ENCODE measurements at regions not wholly inside any gene's neighbourhood (a gene's known extent, or its start where the extent isn't known, plus 50 kb on each side); places are given as distances from the start of the nearest gene placed in this dataset.

DNA sequence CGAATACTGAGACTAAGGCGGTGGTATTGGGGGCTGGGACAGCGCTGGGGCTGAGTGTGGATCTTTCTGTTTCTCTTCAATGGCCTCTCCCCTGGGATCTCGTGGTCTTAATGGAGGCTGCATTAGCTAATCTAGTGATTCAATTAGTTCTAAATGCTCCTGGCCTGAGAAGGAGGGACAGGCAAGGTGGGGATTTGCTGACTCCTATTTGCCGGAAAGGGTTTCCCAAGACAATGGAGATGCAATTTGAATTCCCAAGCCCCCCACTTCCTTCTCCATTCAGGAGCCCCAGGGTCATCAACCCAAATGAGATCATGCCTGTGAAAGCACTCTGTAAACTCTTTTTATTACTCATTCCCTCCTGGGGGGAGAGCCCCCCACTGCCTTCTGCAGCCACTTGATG is 111.7 kb upstream of the PLXNA4 start:
- H3K4me1 ChIP-seq (ENCODE audit: insufficient read depth, low read length) = no peaks in the 10 kb centered on the region
- no peaks in the 10 kb centered on the region for H3K9me3 ChIP-seq (ENCODE audit: low read length)
- H3K4me3 ChIP-seq (ENCODE audit: low read length) = no peak overlapping the region
- H3K27me3 ChIP-seq (ENCODE audit: insufficient read depth, low read length) = no peaks in the 10 kb centered on the region
- H3K36me3 ChIP-seq (ENCODE audit: insufficient read depth, low read length) = no peaks in the 10 kb centered on the region
- no peak overlapping the region for H2AFZ ChIP-seq (ENCODE audit: low read depth, low read length)

GRCh38 chr7:132687016-132687415 is 110.7 kb upstream of the PLXNA4 start:
- Histone ChIP-seq H2AFZ (ENCODE audit: low read depth, low read length) (no peak overlapping the region), H3K27me3 (ENCODE audit: insufficient read depth, low read length) (no peaks in the 10 kb centered on the region), H3K4me3 (ENCODE audit: low read length) (no peak overlapping the region), H3K9me3 (ENCODE audit: low read length) (no peaks in the 10 kb centered on the region), H3K4me1 (ENCODE audit: insufficient read depth, low read length) (no peaks in the 10 kb centered on the region), H3K36me3 (ENCODE audit: insufficient read depth, low read length) (no peaks in the 10 kb centered on the region)

DNA sequence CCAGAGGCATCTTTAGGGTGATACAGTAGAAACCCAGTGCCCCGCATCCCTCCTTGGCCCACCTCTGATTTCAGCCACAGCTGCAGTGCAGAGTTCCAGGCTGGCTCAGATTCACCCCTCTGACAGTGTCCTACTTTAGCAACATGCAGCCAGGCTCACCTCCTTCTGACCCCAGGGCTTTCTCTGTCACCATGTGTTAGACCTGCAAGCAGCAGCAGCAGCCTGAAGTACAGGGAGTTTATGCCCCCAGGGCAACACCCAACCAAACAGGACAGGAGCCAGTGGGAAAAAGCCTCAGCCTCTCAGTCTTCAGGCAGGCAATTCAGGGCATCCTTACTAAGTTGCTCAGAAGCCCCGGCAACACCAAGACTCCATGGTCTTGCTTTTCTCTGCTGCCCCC is 109.0 kb upstream of the PLXNA4 start:
- no peaks in the 10 kb centered on the region for H3K9me3 ChIP-seq (ENCODE audit: low read length)
- no peak overlapping the region for H2AFZ ChIP-seq (ENCODE audit: low read depth, low read length)
- H3K4me1 ChIP-seq (ENCODE audit: insufficient read depth, low read length) = no peaks in the 10 kb centered on the region
- H3K4me3 ChIP-seq (ENCODE audit: low read length) = no peak overlapping the region
- H3K27me3 ChIP-seq (ENCODE audit: insufficient read depth, low read length) = no peaks in the 10 kb centered on the region
- H3K36me3 ChIP-seq (ENCODE audit: insufficient read depth, low read length) = no peaks in the 10 kb centered on the region

- H3K4me1 ChIP-seq (ENCODE audit: insufficient read depth, low read length) = no peaks in the 10 kb centered on the region
- no peak overlapping the region for H3K4me3 ChIP-seq (ENCODE audit: low read length)
- no peaks in the 10 kb centered on the region for H3K9me3 ChIP-seq (ENCODE audit: low read length)
- no peak overlapping the region for H2AFZ ChIP-seq (ENCODE audit: low read depth, low read length)
- H3K27me3 ChIP-seq (ENCODE audit: insufficient read depth, low read length) = no peaks in the 10 kb centered on the region
- no peaks in the 10 kb centered on the region for H3K36me3 ChIP-seq (ENCODE audit: insufficient read depth, low read length)
Measured at GRCh38 chr7:132683896-132684690, 107.8 kb upstream of the PLXNA4 start.

- H3K36me3 ChIP-seq (ENCODE audit: insufficient read depth, low read length) = no peaks in the 10 kb centered on the region
- no peaks in the 10 kb centered on the region for H3K9me3 ChIP-seq (ENCODE audit: low read length)
- no peak overlapping the region for H3K4me3 ChIP-seq (ENCODE audit: low read length)
- no peaks in the 10 kb centered on the region for H3K27me3 ChIP-seq (ENCODE audit: insufficient read depth, low read length)
- H3K4me1 ChIP-seq (ENCODE audit: insufficient read depth, low read length) = no peaks in the 10 kb centered on the region
- no peak overlapping the region for H2AFZ ChIP-seq (ENCODE audit: low read depth, low read length)
Measured at GRCh38 chr7:132681951-132682350, 105.7 kb upstream of the PLXNA4 start.

- H3K27me3 ChIP-seq (ENCODE audit: insufficient read depth, low read length) = no peaks in the 10 kb centered on the region
- H3K4me1 ChIP-seq (ENCODE audit: insufficient read depth, low read length) = no peaks in the 10 kb centered on the region
- no peaks in the 10 kb centered on the region for H3K9me3 ChIP-seq (ENCODE audit: low read length)
- no peak overlapping the region for H3K4me3 ChIP-seq (ENCODE audit: low read length)
- no peaks in the 10 kb centered on the region for H3K36me3 ChIP-seq (ENCODE audit: insufficient read depth, low read length)
- no peak overlapping the region for H2AFZ ChIP-seq (ENCODE audit: low read depth, low read length)
Measured at GRCh38 chr7:132680590-132680989, 104.3 kb upstream of the PLXNA4 start.

DNA sequence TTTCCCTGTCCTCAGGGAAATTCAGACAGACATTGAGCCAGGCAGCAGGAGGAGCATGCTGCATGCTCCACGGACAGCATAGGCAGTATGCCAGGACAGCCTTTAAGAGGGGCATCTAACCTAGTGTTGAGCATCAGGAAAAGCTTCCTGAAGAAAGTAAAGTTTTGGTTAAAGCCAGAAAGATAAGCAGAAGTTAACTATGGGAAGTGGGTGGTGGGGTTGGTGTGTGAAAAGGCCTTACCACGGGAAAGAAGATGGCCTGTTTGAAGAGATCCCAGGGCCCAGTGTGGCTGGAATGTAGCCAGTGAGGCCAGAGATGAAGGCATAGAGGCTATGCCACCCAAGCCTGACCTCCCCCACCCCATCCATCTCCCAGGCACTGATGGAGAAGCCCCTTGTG is 102.4 kb upstream of the PLXNA4 start:
- no peak overlapping the region for H3K4me3 ChIP-seq (ENCODE audit: low read length)
- no peaks in the 10 kb centered on the region for H3K36me3 ChIP-seq (ENCODE audit: insufficient read depth, low read length)
- H2AFZ ChIP-seq (ENCODE audit: low read depth, low read length) = no peak overlapping the region
- H3K27me3 ChIP-seq (ENCODE audit: insufficient read depth, low read length) = no peaks in the 10 kb centered on the region
- no peaks in the 10 kb centered on the region for H3K4me1 ChIP-seq (ENCODE audit: insufficient read depth, low read length)
- H3K9me3 ChIP-seq (ENCODE audit: low read length) = no peaks in the 10 kb centered on the region

DNA sequence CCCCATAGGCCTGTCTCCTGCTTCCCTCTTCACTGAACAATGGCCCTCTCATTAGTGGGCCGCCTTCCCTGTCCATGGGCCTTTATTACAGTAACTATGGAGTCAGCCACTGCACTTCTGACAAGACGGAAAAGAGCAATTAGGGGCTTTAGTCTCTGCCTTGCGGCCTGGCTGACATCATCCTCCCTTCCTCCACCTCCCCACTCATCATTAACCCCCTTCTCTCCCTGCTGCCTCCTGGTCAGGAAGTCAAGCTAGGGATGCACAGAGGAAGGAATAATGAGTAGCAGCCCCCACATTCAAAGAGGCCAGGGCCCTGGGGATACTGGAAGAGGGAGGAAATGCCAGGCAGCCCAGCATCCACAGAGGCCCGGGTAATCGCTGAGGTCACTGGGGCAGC is 101.6 kb upstream of the PLXNA4 start:
- H3K4me1 ChIP-seq (ENCODE audit: insufficient read depth, low read length) = no peaks in the 10 kb centered on the region
- no peaks in the 10 kb centered on the region for H3K27me3 ChIP-seq (ENCODE audit: insufficient read depth, low read length)
- H3K9me3 ChIP-seq (ENCODE audit: low read length) = no peaks in the 10 kb centered on the region
- no peaks in the 10 kb centered on the region for H3K36me3 ChIP-seq (ENCODE audit: insufficient read depth, low read length)
- H3K4me3 ChIP-seq (ENCODE audit: low read length) = no peak overlapping the region
- no peak overlapping the region for H2AFZ ChIP-seq (ENCODE audit: low read depth, low read length)

GRCh38 chr7:132672200-132672990 is 96.1 kb upstream of the PLXNA4 start:
- Histone ChIP-seq H2AFZ (ENCODE audit: low read depth, low read length) (no peak overlapping the region), H3K4me1 (ENCODE audit: insufficient read depth, low read length) (no peaks in the 10 kb centered on the region), H3K4me3 (ENCODE audit: low read length) (no peak overlapping the region), H3K27me3 (ENCODE audit: insufficient read depth, low read length) (no peaks in the 10 kb centered on the region), H3K9me3 (ENCODE audit: low read length) (no peaks in the 10 kb centered on the region), H3K36me3 (ENCODE audit: insufficient read depth, low read length) (no peaks in the 10 kb centered on the region)

GRCh38 chr7:132666774-132667172 is 90.5 kb upstream of the PLXNA4 start:
- Histone ChIP-seq H3K9me3 (ENCODE audit: low read length) (no peaks in the 10 kb centered on the region), H3K27me3 (ENCODE audit: insufficient read depth, low read length) (no peaks in the 10 kb centered on the region), H3K4me3 (ENCODE audit: low read length) (no peak overlapping the region), H2AFZ (ENCODE audit: low read depth, low read length) (no peak overlapping the region), H3K4me1 (ENCODE audit: insufficient read depth, low read length) (no peaks in the 10 kb centered on the region), H3K36me3 (ENCODE audit: insufficient read depth, low read length) (no peaks in the 10 kb centered on the region)

DNA sequence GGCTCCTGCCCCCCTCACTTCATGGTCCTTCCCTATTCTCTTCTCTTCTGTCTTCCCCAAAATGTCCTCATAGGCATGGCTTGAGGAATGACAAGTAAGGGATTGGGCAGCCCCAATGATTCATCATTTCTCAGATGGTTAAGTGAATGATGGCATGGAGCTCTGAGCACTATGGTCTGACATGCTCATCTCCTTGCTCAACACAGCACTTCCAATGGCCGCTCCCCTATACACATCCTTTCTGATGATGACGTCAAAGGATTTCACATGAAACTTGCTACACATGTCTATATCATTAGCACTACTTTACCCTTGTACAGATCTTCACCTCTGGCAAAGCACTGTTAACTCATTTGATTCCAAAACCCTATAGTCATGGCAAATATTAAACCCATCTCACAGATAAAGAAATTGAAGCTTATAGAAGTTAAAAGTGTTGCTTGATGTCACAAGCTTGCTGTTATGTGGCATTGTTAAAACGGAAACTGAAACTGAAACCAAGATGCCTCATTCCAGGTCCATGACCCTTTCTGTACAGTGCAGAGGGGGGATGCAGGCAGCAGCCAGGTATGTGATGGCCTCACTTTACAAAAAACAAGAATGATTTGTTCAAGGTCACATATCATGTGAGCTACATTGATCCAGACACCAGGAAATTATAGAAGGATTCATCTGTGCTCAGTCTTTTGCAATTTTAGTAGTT is 90.0 kb upstream of the PLXNA4 start:
- Histone ChIP-seq H3K4me1 (ENCODE audit: insufficient read depth, low read length) (no peaks in the 10 kb centered on the region), H2AFZ (ENCODE audit: low read depth, low read length) (no peak overlapping the region), H3K9me3 (ENCODE audit: low read length) (no peaks in the 10 kb centered on the region), H3K4me3 (ENCODE audit: low read length) (no peak overlapping the region), H3K36me3 (ENCODE audit: insufficient read depth, low read length) (no peaks in the 10 kb centered on the region), H3K27me3 (ENCODE audit: insufficient read depth, low read length) (no peaks in the 10 kb centered on the region)

DNA sequence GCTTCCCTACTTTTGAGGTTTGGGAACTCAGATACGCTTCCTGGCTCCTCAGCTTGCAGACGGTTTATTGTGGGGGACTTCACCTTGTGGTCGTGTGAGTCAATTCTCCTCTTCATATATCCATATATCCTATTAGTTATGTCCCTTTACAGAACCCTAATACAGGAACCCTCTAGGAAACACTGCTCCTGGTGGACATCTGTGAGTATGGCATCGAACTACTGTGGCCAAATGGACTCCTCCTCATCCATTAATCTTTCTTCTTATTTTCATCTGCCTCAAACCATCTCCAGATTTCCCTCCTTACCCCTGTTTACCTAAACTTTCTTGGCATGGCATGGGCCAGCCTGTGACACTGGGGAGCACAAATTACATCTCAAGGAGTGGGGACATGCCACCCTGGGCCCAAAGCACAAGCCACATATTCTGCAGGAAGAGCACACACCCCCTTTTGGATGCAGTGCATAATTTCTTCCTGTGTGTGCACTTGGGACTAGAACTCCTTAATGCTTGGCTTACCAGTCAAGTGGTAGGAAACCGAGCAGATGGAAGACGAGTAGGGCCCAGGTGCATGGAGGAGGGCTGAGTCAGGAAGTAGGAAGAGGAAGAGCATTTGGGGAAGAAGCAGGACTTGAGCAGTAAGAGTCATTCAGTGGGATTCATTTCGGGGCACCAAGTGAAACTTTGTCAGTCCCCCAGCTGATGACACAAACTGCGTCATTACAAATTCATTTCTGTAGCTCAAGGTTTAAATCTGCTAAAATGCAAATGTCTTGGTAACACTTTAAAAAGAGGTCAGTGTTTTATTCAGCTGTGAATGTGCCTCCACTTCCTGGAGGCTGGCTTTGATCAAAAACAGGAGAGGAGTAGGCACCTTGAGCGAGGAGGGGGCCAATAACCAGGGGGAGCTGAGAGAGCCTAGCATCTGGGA is 80.8 kb upstream of the PLXNA4 start:
- peaks cover 8% of the 10 kb centered on the region for H3K4me1 ChIP-seq (ENCODE audit: insufficient read depth, low read length)
- no peaks in the 10 kb centered on the region for H3K9me3 ChIP-seq (ENCODE audit: low read length)
- no peak overlapping the region for H3K4me3 ChIP-seq (ENCODE audit: low read length)
- no peaks in the 10 kb centered on the region for H3K27me3 ChIP-seq (ENCODE audit: insufficient read depth, low read length)
- no peak overlapping the region for H2AFZ ChIP-seq (ENCODE audit: low read depth, low read length)
- H3K36me3 ChIP-seq (ENCODE audit: insufficient read depth, low read length) = no peaks in the 10 kb centered on the region
